ENCODE measurements at regions not wholly inside any gene's neighbourhood (a gene's known extent, or its start where the extent isn't known, plus 50 kb on each side); places are given as distances from the start of the nearest gene placed in this dataset.

- no peak for TF ChIP-seq CTCF (IDR thresholded peaks at IDR 0.05)
- TF ChIP-seq POLR2A (IDR thresholded peaks at IDR 0.05): no peak
These were observed 631.0 kb upstream of the GRM7 start for GRCh38 chr3:6229778-6230410.
